SIG-M5 (cell line): ENCODE measurements at regions not wholly inside any gene's neighbourhood (a gene's known extent, or its start where the extent isn't known, plus 50 kb on each side); places are given as distances from the start of the nearest gene placed in this dataset.

ENCODE experiments used
- DNase-seq: peaks from one replicate; lab custom pipeline; 2025; lab: John Stamatoyannopoulos, UW

DNA sequence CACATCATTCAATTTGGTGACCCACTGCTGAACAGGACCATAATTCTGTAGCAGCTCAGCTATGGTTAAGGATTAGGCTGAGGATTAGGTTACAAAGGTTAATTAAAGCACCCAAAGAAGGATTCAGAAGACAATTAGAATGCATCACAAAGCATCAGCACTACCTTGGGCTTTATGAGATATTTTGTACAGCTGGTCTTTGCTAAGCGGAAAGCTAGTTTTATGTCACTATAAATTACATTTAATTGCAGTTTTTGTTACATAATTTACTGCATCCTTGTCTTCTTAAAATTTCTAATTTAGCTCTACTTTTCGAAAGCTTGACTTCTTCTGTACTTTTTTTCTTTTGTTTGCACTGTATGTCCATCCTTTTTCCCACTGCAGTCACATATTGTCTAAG is 711.5 kb downstream of the RPS29 start:
- DNase-seq, result no peak

- DNase-seq, result no peak
Observed at GRCh38 chr14:48857366-48857765, 728.8 kb downstream of the RPS29 start.

GRCh38 chr14:48853159-48853558 is 733.0 kb downstream of the RPS29 start:
- no peak for DNase-seq

DNA sequence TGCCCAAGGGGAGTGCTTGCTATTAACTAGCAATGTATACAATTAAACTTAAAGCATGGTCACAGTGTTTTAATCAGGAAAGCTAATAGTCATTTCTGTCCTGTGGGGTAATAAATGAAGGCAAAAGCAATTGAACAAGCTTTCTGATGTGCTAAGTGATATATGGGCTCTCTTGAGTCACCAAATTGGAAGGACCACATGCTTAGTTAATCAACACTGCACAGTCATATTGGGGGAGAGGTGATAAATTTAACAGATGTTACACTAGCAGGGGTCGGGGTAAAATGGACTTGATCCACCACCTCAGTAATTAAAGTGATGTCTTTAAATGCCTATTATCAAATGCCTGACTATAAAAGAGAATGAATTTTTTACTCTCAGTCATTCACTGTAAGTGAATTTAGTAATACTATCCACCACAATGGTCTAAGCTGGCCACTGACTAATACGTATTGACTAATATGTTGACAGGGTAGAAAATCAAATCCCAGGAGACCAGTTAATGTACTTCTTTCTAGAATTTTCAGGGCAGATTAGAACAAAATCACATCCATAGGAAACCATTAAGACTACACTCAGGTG is 736.3 kb downstream of the RPS29 start:
- DNase-seq, result no peak

DNA sequence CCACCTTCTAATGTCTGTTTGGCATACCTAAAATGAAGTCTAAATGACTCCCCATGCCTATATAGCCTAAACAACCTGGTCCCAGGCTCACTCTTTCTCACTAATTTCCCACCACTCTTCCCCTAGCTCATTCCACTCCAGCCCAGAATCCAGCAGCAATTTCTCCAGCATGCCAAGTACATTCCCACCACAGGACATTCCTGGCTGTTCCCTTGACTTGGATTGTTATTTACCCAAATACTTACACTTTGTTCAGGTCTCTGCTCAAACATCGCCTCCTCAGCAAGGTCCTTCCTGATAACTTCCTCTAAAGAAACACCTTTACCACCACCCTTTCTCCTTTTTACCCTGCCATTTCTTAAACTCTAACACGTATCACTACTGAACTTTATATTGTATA is 743.4 kb downstream of the RPS29 start:
- DNase-seq, result no peak

- no peak for DNase-seq
Observed at GRCh38 chr14:48826058-48826457, 760.1 kb downstream of the RPS29 start.

GRCh38 chr14:48814562-48814961 is 771.6 kb downstream of the RPS29 start:
- no peak for DNase-seq

GRCh38 chr14:48805315-48805714 is 780.9 kb downstream of the RPS29 start:
- no peak for DNase-seq

DNA sequence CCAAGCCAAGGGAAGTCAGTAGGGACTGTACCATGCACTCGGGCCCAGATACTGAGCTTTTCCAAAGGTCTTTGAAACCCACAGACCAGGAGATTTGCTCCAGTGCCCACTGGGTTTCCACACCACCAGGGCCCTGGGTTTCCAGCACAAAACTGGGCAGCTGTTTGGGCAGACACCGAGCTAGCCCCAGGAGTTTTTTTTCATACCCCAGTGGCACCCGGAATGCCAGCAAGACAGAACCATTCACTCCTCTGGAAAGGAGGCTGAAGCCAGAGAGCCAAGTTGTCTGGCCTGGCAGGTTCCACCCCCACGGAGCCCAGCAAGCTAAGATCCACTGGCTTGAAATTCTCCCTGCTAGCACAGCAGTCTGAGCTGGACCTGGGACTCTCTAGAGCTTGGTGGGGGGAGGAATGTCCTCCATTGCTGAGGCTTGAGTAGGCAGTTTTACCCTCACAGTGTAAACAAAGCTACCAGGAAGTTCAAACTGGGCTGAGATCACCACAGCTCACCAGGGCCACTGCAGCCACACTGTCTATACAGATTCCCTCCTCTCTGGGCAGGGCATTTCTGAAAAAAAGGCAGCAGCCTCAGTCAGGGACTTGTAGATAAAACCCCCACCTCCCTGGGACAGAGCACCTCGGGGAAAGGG is 793.7 kb downstream of the RPS29 start:
- no peak for DNase-seq

DNA sequence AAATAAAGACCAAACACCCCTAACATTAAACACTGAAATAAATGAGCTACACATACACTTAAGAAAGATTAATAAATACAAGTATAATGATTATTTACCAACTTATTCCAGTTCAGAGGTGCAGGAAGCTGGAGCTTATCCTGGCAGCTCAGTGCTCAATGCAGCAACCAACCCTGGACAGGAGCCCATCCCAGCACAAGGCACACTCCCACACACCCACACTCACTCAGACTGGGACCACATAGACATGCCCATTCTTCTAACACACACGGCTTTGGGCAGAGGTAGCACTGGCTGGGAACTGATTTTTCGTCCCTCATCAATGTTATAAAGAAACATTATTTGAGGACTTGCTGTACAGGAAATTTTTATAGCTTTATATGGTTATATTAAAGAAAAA is 797.4 kb downstream of the RPS29 start:
- no peak for DNase-seq

DNA sequence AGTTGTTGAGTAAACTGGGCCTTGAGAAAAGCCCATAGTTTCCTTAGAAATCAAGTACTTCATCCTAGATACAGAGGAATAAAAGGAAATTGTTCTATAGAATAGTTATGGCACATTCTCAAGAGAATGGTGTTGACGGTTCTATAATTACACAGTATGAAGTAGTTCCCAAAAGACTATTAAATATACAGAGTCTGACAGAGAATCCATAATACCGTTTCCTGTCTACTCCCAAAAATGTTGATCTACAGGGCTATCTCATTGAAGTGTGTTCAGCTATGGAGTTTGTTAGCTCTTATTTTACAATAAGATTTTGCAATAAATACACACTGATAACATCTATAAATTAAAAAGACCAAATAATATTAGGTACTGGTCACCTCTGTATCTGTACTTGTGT is 799.7 kb downstream of the RPS29 start:
- DNase-seq, result no peak

GRCh38 chr14:48771717-48772116 is 814.5 kb downstream of the RPS29 start:
- no peak for DNase-seq

- no peak for DNase-seq
Observed at GRCh38 chr14:48751293-48751692, 834.9 kb downstream of the RPS29 start.

- no peak for DNase-seq
Observed at GRCh38 chr14:48748151-48748675, 838.0 kb downstream of the RPS29 start.

DNA sequence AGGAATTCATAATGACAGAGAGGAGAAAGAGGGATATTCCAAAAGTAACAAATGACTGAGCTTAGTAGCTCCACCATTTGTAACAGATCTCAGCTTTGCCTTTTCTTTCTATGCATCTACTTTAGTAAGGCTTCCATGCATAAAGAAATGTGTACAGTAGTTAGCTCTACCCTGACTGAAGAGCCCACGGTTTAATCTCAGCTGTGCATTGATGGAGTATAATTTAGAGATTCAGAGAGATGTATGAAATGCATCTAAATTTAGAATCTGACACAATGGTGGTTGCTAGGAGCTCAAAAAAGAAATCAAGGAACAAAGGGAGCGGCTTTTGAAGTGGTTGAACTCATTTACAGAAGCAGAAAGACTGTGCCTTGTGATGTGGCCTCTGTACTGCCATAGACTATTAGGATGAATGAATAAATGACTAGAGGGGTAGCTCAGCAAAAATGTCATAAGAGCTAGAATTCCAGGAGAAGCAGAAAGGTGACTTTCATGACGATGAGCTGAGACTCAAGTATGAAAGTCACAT is 838.6 kb downstream of the RPS29 start:
- no peak for DNase-seq

DNA sequence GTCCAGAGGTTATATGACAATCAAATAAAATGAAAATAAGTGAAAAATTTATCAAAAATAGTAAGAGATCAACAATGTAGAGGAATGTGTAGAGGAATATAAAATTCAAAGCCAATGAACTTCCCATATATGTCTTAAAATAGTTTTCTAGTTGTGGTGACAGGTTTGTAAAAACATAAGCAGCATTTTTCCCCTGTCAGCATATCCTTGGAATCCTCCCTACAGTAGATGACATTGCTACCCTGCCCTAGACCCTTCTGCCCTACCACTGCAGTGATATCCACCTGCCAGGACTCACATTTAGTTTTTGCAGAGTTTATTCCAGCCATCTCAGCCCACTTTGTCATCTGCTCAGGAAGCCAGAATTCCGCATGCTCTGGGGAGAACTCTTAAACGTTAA is 842.0 kb downstream of the RPS29 start:
- DNase-seq, result no peak

DNA sequence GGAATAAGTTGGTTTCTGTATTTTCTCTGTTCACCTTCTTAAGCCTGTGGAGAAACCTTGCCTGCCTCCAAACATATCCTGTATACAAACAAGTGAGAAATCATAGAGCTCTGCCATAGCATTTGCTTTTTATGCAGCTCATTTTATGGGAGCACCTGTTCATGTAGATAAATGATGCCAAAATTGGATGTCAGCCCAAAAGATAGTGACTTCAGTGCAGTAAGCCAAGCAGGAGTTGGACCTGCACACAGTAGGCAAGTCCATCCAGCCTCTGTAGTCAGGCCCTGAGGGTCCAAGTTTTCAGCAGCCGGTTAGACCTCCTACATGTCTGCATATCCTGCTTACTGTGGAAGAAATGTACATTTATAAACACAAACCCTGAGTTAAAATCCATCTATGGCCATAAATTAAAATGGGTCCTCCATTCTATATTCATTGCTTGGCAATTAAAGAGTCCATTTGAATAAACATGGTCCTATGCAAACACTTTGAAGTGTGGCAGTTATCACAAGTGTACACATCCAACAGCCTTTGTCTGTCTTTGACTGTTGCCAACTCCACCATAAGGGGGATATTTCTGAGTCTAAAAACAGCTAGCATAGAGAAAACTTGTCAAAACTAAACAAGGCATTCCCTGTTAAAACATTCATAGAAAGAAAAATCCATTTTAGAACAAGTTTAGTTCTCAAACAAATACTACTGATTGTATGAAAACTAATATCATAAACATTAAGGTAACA is 847.8 kb downstream of the RPS29 start:
- DNase-seq, result no peak

GRCh38 chr14:48735607-48736006 is 850.6 kb downstream of the RPS29 start:
- DNase-seq, result no peak

GRCh38 chr14:48731260-48731659 is 854.9 kb downstream of the RPS29 start:
- no peak for DNase-seq

GRCh38 chr14:48726080-48726642 is 860.0 kb downstream of the RPS29 start:
- DNase-seq, result no peak

GRCh38 chr14:48725051-48725734 is 861.0 kb downstream of the RPS29 start:
- no peak for DNase-seq

DNA sequence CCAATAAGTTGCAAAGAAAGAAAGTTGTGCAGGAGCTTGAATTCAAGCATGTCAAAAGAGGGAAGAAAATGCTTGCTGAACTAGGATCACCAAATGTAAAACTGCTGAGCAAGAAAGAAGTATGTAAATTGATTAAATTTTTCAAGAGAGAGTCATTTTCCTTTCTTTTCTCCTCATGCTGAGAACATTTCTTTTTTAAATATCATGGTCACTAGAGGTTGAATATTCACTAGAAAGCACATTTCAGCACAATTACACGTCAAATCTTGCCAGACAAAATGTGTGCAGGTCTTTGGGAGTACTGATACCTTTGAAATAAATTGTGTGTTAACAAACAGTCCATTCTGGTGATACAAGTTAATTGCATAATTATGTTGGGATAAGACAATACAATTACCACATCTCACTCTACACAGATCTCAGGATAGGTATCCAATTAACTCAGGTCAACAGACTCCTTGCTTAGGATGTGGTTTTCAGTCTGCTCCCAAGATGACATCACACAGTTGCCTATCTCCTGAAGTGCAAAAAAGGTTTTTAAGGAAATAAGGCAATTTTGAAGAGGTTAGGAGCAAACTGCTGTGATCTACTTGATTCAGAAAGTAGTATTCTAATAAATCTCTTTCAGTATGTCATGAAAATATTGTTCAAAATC is 862.2 kb downstream of the RPS29 start:
- DNase-seq, result no peak
